Suprapubic skin (tissue), 4 donors: ENCODE measurements at regions not wholly inside any gene's neighbourhood (a gene's known extent, or its start where the extent isn't known, plus 50 kb on each side); places are given as distances from the start of the nearest gene placed in this dataset.

ENCODE experiments used
- CTCF ChIP-seq, 2 donors: fragments of 200-600 bp in 1 of 2; fragments of 450-650 bp in 1 of 2; sonication (generic) in 1 of 2; IDR thresholded peaks; one replicate each; pipeline ENCODE4 v1.5.1; 2016 to 2019; ENCODE audit warnings: antibody characterized with exemption in 2 of 2, mild to moderate bottlenecking in 1 of 2, moderate library complexity in 1 of 2
- POLR2A ChIP-seq, 2 donors: fragments of 450-650 bp; IDR thresholded peaks; one replicate each; pipeline ENCODE4 v1.6.1; 2017; ENCODE audit warnings: antibody characterized with exemption in 2 of 2, mild to moderate bottlenecking in 2 of 2, moderate library complexity in 2 of 2
- POLR2AphosphoS5 ChIP-seq, 3 donors: sonication (generic); formaldehyde crosslinking; IDR thresholded peaks; one replicate each; pipeline ENCODE4 v1.6.1; 2017; ENCODE audit warnings: antibody characterized with exemption in 3 of 3

- no peak for TF ChIP-seq POLR2A (IDR thresholded peaks at IDR 0.05)
- TF ChIP-seq POLR2AphosphoS5 (IDR thresholded peaks at IDR 0.05), result no peak
- TF ChIP-seq CTCF (IDR thresholded peaks at IDR 0.05), result no peak
These were observed 61.1 kb upstream of the TPM4 start for GRCh38 chr19:16014923-16015804.
